ENCODE measurements at regions not wholly inside any gene's neighbourhood (a gene's known extent, or its start where the extent isn't known, plus 50 kb on each side); places are given as distances from the start of the nearest gene placed in this dataset.

- no peak for TF ChIP-seq CTCF (conservative IDR thresholded peaks at IDR 0.05 in 1 of 2, IDR thresholded peaks at IDR 0.05 in 1 of 2; ENCODE audit: extremely low read depth in 1 of 2, insufficient read depth in 1 of 2, low read depth in 1 of 2, low read length in 2 of 2)
- TF ChIP-seq EZH2 (IDR thresholded peaks at IDR 0.05; ENCODE audit: borderline replicate concordance, low read length) = no peak
Observed at GRCh38 chr15:67903708-67904107, 63.9 kb upstream of the RNU6-1 start.

Measured in mammary epithelial cell (primary cell).